DOHH2 (cell line): ENCODE measurements at regions not wholly inside any gene's neighbourhood (a gene's known extent, or its start where the extent isn't known, plus 50 kb on each side); places are given as distances from the start of the nearest gene placed in this dataset.

Experiments used
- H3F3A ChIP-seq: fragments of 200-600 bp; sonication (generic), shearing (Covaris generic); 2 replicates; pipeline ENCODE4 v1.6.0; 2016; ENCODE audit warnings: antibody characterized with exemption, mild to moderate bottlenecking; ENCODE audit not compliant: control insufficient read depth, insufficient read depth
- H3K27ac ChIP-seq: fragments of 200-600 bp; sonication (generic); 2 replicates; pipeline ENCODE4 v1.5.1; 2014; ENCODE audit warnings: low read depth, mild to moderate bottlenecking, low read length, moderate library complexity
- H3K27me3 ChIP-seq: fragments of 200-600 bp; sonication (generic); 2 replicates; pipeline ENCODE4 v1.6.1; 2014; ENCODE audit warnings: mild to moderate bottlenecking, low read length, mixed read lengths; ENCODE audit not compliant: control insufficient read depth
- H3K36me3 ChIP-seq: fragments of 200-600 bp; sonication (generic); 2 replicates; pipeline ENCODE4 v1.6.1; 2014; ENCODE audit warnings: mild to moderate bottlenecking, low read length, moderate library complexity, mixed read lengths; ENCODE audit not compliant: control insufficient read depth
- H3K4me1 ChIP-seq: fragments of 200-600 bp; sonication (generic); 2 replicates; pipeline ENCODE4 v1.6.1; 2014; ENCODE audit warnings: mild to moderate bottlenecking, low read length, mixed read lengths; ENCODE audit not compliant: control insufficient read depth
- H3K4me2 ChIP-seq: fragments of 200-600 bp; sonication (generic); 2 replicates; pipeline ENCODE4 v1.6.0; 2014; ENCODE audit warnings: mild to moderate bottlenecking, low read length, moderate library complexity
- H3K4me3 ChIP-seq: fragments of 200-600 bp; sonication (generic); 2 replicates; pipeline ENCODE4 v1.5.1; 2014; ENCODE audit warnings: mild to moderate bottlenecking, low read length, mixed read lengths
- H3K79me2 ChIP-seq: fragments of 200-600 bp; sonication (generic); 2 replicates; pipeline ENCODE4 v1.6.1; 2014; ENCODE audit warnings: mild to moderate bottlenecking, low read length, mixed read lengths; ENCODE audit not compliant: control insufficient read depth
- H3K9me2 ChIP-seq: fragments of 200-600 bp; sonication (generic); replicated peaks from 2 replicates; pipeline ENCODE4 v1.6.1; 2014; ENCODE audit warnings: mild to moderate bottlenecking, low read length, mixed read lengths; ENCODE audit not compliant: control insufficient read depth
- H3K9me3 ChIP-seq: fragments of 200-600 bp; sonication (generic); 2 replicates; pipeline ENCODE4 v1.6.1; 2014; ENCODE audit warnings: antibody characterized with exemption, low read length, mixed read lengths; ENCODE audit not compliant: control insufficient read depth, insufficient read depth
- H4K20me1 ChIP-seq: fragments of 200-600 bp; sonication (generic); 2 replicates; pipeline ENCODE4 v1.6.0; 2014; ENCODE audit warnings: low read depth, mild to moderate bottlenecking, antibody characterized with exemption, low read length, moderate library complexity; ENCODE audit not compliant: control insufficient read depth, insufficient read depth
- EZH2phosphoT487 ChIP-seq: fragments of 200-600 bp; sonication (generic); IDR thresholded peaks from 2 replicates; pipeline ENCODE4 v1.6.1; 2017; ENCODE audit warnings: borderline replicate concordance, mild to moderate bottlenecking, antibody characterized with exemption, low read length, moderate library complexity, mixed read lengths
- TF ChIP-seq, protein P1 (sequence below): fragments of 200-600 bp; sonication (generic); IDR thresholded peaks from one replicate; pipeline ENCODE4 v1.5.1; 2014; ENCODE audit warnings: antibody characterized with exemption, mild to moderate bottlenecking, low read depth, low read length; ENCODE audit not compliant: poor library complexity, severe bottlenecking

DNA sequence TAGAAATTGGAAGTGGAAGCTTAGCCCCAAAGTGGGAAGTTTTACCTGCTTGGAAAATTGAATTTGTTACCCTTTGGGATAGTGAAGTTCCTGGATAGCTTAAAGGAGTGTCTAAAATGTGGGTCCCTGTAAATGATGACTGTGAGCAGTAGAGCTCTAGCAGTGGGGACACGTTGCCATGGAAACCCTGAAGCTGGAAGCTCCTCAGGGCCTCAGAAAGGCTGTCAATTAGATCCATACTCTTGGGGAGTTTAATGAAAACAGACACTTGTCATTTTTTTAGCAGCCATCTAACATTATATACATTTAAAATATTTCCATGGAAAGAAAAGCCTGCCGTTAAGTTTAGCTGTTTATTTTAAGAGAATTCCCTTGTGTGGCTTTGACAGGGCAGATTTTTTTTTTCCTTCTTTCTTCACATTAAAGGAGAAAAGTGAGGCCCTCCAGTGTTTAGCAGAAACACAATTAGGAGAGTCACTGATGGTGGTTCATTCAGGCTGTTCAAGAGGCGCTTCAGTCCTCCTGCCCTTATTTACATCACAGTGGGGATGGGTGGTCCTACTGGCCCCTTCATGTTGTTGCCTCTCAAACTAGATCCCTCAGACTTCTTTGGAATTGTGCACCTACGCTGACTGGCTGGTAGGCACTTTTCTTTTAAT lies 518.4 kb downstream of the CCSER2 start:
- no peak overlapping the region for H3K4me2 ChIP-seq
- H3F3A ChIP-seq, result no peaks in the 10 kb centered on the region
- H3K9me2 ChIP-seq, result no peaks in the 10 kb centered on the region
- no peak overlapping the region for H3K4me3 ChIP-seq
- H3K4me1 ChIP-seq, result no peaks in the 10 kb centered on the region
- H3K27me3 ChIP-seq, result no peaks in the 10 kb centered on the region
- no peaks in the 10 kb centered on the region for H3K36me3 ChIP-seq
- no peaks in the 10 kb centered on the region for H3K9me3 ChIP-seq
- H3K79me2 ChIP-seq, result no peaks in the 10 kb centered on the region
- TF ChIP-seq EZH2phosphoT487, result no peak
- TF ChIP-seq, protein P1, sequence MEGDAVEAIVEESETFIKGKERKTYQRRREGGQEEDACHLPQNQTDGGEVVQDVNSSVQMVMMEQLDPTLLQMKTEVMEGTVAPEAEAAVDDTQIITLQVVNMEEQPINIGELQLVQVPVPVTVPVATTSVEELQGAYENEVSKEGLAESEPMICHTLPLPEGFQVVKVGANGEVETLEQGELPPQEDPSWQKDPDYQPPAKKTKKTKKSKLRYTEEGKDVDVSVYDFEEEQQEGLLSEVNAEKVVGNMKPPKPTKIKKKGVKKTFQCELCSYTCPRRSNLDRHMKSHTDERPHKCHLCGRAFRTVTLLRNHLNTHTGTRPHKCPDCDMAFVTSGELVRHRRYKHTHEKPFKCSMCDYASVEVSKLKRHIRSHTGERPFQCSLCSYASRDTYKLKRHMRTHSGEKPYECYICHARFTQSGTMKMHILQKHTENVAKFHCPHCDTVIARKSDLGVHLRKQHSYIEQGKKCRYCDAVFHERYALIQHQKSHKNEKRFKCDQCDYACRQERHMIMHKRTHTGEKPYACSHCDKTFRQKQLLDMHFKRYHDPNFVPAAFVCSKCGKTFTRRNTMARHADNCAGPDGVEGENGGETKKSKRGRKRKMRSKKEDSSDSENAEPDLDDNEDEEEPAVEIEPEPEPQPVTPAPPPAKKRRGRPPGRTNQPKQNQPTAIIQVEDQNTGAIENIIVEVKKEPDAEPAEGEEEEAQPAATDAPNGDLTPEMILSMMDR, result no peak
- no peak overlapping the region for H3K27ac ChIP-seq
- H4K20me1 ChIP-seq, result no peaks in the 10 kb centered on the region

DNA sequence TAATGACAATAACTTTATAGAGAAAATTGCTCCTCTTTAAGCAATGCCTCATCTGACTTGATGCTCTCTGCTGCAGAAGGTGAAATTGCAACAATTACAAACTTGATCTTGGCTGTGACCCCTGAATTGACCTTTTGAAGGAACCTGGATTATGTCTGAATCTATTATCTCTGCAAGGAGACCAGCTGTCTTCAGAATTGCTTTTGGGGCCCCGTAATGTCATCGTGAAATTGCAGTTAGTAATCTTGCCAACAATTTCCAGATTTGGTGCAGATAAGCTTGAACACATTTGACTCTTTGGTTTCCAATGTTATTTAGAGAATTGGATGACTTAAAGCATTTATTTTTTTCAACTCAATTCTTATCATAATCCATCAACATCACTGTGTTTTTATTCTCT lies 520.6 kb downstream of the CCSER2 start:
- no peaks in the 10 kb centered on the region for H3K36me3 ChIP-seq
- H3K79me2 ChIP-seq, result no peaks in the 10 kb centered on the region
- H3K27ac ChIP-seq, result no peak overlapping the region
- no peaks in the 10 kb centered on the region for H3K4me1 ChIP-seq
- H3K27me3 ChIP-seq, result no peaks in the 10 kb centered on the region
- TF ChIP-seq, protein P1, result no peak
- no peak for TF ChIP-seq EZH2phosphoT487
- H3K9me3 ChIP-seq, result no peaks in the 10 kb centered on the region
- no peaks in the 10 kb centered on the region for H3F3A ChIP-seq
- no peaks in the 10 kb centered on the region for H4K20me1 ChIP-seq
- no peak overlapping the region for H3K4me3 ChIP-seq
- no peak overlapping the region for H3K4me2 ChIP-seq
- no peaks in the 10 kb centered on the region for H3K9me2 ChIP-seq

DNA sequence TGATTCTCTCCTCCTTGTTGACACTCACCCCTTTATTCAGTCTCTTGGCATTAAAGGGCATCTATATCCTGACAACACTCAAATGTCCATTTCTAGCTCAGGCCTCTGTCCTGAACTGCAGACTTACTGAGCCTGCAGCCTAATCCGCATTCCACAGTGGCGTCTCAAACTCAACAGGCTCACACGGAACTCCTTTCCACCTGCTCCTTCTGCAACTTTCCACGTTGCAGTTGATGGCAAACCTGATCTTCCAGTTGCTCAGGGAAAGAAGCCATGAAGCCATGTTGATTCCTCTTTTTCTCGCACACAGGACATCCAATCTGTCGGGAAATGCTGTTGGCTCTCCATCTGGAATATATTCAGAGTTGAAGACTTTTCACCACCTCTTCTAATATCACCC lies 522.4 kb downstream of the CCSER2 start:
- H4K20me1 ChIP-seq, result no peaks in the 10 kb centered on the region
- no peaks in the 10 kb centered on the region for H3K4me1 ChIP-seq
- no peak overlapping the region for H3K4me3 ChIP-seq

More for the DNA sequence above, 522.4 kb downstream of the CCSER2 start:
- no peaks in the 10 kb centered on the region for H3K9me2 ChIP-seq
- no peak overlapping the region for H3K4me2 ChIP-seq
- no peaks in the 10 kb centered on the region for H3K36me3 ChIP-seq
- TF ChIP-seq, protein P1, result no peak
- TF ChIP-seq EZH2phosphoT487, result no peak
- H3F3A ChIP-seq, result no peaks in the 10 kb centered on the region
- no peak overlapping the region for H3K27ac ChIP-seq
- H3K27me3 ChIP-seq, result no peaks in the 10 kb centered on the region
- no peaks in the 10 kb centered on the region for H3K79me2 ChIP-seq
- no peaks in the 10 kb centered on the region for H3K9me3 ChIP-seq
